MCF 10A (cell line): ENCODE measurements at regions not wholly inside any gene's neighbourhood (a gene's known extent, or its start where the extent isn't known, plus 50 kb on each side); places are given as distances from the start of the nearest gene placed in this dataset.

Source experiments
- BruUV-seq: library from RNA; stranded (reverse); fragments of 400-500 nt; replicated peaks from 2 replicates; lab custom pipeline; 2021; lab: Mats Ljungman, UMichigan
- CTCF ChIA-PET: fragments of 300-600 bp; sonication (Branson Sonifier 250); formaldehyde crosslinking; extraction: SDS; loops from one replicate; lab custom pipeline; 2021; ENCODE audit warnings: antibody characterized with exemption, inconsistent platforms; lab: Yijun Ruan, JAX
- POLR2A ChIA-PET: fragments of 300-600, 350-650 bp; sonication (Branson Sonifier 250); formaldehyde crosslinking; extraction: SDS; loops from one replicate; lab custom pipeline; 2020; ENCODE audit warnings: antibody characterized with exemption, inconsistent platforms; lab: Yijun Ruan, JAX
- DNase-seq: peaks from one replicate; pipeline ENCODE4 v3.0.0-alpha.2; 2018; ENCODE audit not compliant: unreplicated experiment
- H3K27ac Mint-ChIP-seq: one replicate; pipeline ENCODE4 v1.8.0; 2022; ENCODE audit warnings: mild to moderate bottlenecking, low read depth, mixed read lengths; ENCODE audit not compliant: unreplicated experiment
- H3K27me3 Mint-ChIP-seq: one replicate; pipeline ENCODE4 v1.8.0; 2022; ENCODE audit warnings: mixed read lengths; ENCODE audit not compliant: insufficient read depth, unreplicated experiment
- H3K36me3 Mint-ChIP-seq: one replicate; pipeline ENCODE4 v1.8.0; 2022; ENCODE audit warnings: mild to moderate bottlenecking, moderate library complexity, mixed read lengths; ENCODE audit not compliant: insufficient read depth, unreplicated experiment
- H3K4me1 Mint-ChIP-seq: one replicate; pipeline ENCODE4 v1.8.0; 2022; ENCODE audit warnings: mixed read lengths; ENCODE audit not compliant: insufficient read depth, unreplicated experiment
- H3K4me3 Mint-ChIP-seq: one replicate; pipeline ENCODE4 v1.8.0; 2022; ENCODE audit warnings: mild to moderate bottlenecking, moderate library complexity, mixed read lengths; ENCODE audit not compliant: unreplicated experiment
- H3K9me3 Mint-ChIP-seq: one replicate; pipeline ENCODE4 v1.8.0; 2022; ENCODE audit warnings: mixed read lengths; ENCODE audit not compliant: unreplicated experiment
- intact Hi-C: fragments of 100-400 bp; cut with micrococcal nuclease; formaldehyde crosslinking; loops from 2 replicates; pipeline ENCODE4 v1.14.1; 2022
- TF ChIP-seq, protein P1 (sequence below): fragments of 200-600 bp; IDR thresholded peaks from one replicate; pipeline ENCODE4 v1.8.0; 2022; ENCODE audit warnings: antibody characterized with exemption, mild to moderate bottlenecking; ENCODE audit not compliant: unreplicated experiment

DNA sequence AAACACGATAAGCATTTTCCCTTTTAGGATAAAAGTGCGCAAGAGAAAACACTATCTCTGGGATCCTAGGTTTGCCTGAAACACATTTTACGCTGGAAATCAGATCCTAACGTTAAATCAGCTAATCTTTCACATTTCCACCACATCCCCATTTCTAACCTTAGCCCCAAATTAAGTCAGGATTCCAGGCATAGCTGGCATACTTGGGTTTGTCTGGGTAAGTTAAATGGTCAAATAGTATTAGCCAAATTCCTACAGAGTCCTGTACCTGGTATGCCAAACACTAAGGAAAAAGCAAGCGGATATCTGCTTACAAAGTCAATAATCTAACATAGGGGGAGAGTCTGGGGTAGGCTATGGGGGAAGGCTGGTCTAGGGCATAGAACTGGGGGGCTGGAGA lies 557.4 kb upstream of the ZFHX3 start:
- no peak for DNase-seq
- intact Hi-C loops, result no loop called here
- Mint-ChIP-seq H3K27me3 (peaks cover 53% of the 10 kb centered on the region), H3K9me3 (no peaks in the 10 kb centered on the region), H3K27ac (no peak overlapping the region), H3K4me3 (no peak overlapping the region), H3K36me3 (no peaks in the 10 kb centered on the region), H3K4me1 (no peaks in the 10 kb centered on the region)
- no TSS peak for BruUV-seq
- ChIA-PET CTCF (interaction anchor here (0.6 kb wide), 3 partner anchors 8 to 273 kb away, joined by 3 read pairs; no protein-coding TSS in a partner anchor), POLR2A (no interaction called here)
- TF ChIP-seq, protein P1, sequence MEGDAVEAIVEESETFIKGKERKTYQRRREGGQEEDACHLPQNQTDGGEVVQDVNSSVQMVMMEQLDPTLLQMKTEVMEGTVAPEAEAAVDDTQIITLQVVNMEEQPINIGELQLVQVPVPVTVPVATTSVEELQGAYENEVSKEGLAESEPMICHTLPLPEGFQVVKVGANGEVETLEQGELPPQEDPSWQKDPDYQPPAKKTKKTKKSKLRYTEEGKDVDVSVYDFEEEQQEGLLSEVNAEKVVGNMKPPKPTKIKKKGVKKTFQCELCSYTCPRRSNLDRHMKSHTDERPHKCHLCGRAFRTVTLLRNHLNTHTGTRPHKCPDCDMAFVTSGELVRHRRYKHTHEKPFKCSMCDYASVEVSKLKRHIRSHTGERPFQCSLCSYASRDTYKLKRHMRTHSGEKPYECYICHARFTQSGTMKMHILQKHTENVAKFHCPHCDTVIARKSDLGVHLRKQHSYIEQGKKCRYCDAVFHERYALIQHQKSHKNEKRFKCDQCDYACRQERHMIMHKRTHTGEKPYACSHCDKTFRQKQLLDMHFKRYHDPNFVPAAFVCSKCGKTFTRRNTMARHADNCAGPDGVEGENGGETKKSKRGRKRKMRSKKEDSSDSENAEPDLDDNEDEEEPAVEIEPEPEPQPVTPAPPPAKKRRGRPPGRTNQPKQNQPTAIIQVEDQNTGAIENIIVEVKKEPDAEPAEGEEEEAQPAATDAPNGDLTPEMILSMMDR, result no peak

DNA sequence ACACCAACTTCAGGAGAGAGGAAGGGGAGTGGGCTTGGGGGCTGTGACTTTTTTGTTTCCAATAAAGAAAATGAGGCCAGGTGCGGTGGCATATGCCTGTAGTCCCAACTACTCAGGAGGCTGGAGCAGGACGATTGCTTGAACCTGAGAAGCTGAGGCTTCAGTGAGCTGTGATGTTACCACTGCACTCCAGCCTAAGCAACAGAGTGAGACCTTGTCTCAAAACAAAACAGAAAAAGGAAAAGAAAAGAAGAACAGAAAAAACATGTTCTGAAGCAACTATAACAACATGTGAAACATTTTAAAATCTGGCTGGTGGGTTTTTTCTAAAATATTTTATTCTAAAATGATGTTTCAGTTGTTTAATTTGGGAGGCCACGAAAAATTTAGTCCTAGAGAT lies 554.0 kb upstream of the ZFHX3 start:
- peaks cover 19% of the 10 kb centered on the region for H3K27me3 Mint-ChIP-seq
- H3K4me1 Mint-ChIP-seq, result no peaks in the 10 kb centered on the region
- no TSS peak for BruUV-seq
- H3K4me3 Mint-ChIP-seq, result no peak overlapping the region
- DNase-seq, result no peak
- ChIA-PET POLR2A (no interaction called here), CTCF (interaction anchor here (1.3 kb wide), 1 partner anchor 277 kb away, joined by 4 read pairs; no protein-coding TSS in a partner anchor)
- TF ChIP-seq, protein P1, result no peak
- H3K27ac Mint-ChIP-seq, result no peak overlapping the region
- intact Hi-C loops, result no loop called here
- H3K9me3 Mint-ChIP-seq, result no peaks in the 10 kb centered on the region
- H3K36me3 Mint-ChIP-seq, result no peaks in the 10 kb centered on the region

DNA sequence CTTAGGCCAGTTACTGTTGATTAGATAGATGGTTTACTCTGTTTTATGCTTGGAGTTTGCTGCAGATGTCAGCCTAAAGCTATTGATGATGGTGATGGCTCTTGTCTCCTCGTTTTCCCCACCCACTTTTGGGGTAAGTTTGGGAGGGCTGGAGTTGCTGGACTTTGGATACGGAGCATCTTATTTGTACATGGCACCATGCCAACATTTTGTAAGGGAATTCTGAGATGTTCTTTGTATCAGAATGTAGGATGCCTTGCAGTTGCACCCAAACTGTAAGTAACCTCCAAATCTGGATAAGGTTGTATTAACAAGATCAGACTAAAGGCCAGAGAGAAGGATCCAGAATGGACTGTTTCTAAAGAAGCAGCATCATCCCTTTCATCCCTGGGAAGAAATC lies 551.9 kb upstream of the ZFHX3 start:
- ChIA-PET CTCF (interaction anchor here (0.6 kb wide), 1 partner anchor 358 kb away, joined by 5 read pairs; no protein-coding TSS in a partner anchor), POLR2A (no interaction called here)
- Mint-ChIP-seq H3K4me1 (no peaks in the 10 kb centered on the region), H3K9me3 (no peaks in the 10 kb centered on the region), H3K36me3 (no peaks in the 10 kb centered on the region), H3K27ac (no peak overlapping the region), H3K4me3 (no peak overlapping the region), H3K27me3 (peaks cover 13% of the 10 kb centered on the region)
- TF ChIP-seq, protein P1, result no peak
- intact Hi-C loops, result no loop called here
- DNase-seq, result no peak
- no TSS peak for BruUV-seq

GRCh38 chr16:73599351-73599750 lies 551.4 kb upstream of the ZFHX3 start:
- ChIA-PET POLR2A (no interaction called here), CTCF (interaction anchor here (0.6 to 0.7 kb wide), 2 partner anchors 32 to 358 kb away, joined by 5 to 6 read pairs; no protein-coding TSS in a partner anchor)
- H3K27me3 Mint-ChIP-seq, result peaks cover 13% of the 10 kb centered on the region
- no peaks in the 10 kb centered on the region for H3K36me3 Mint-ChIP-seq
- no peaks in the 10 kb centered on the region for H3K9me3 Mint-ChIP-seq
- no peak for DNase-seq
- TF ChIP-seq, protein P1, result no peak
- no peak overlapping the region for H3K27ac Mint-ChIP-seq
- no peaks in the 10 kb centered on the region for H3K4me1 Mint-ChIP-seq
- intact Hi-C loops, result no loop called here
- BruUV-seq, result no TSS peak
- no peak overlapping the region for H3K4me3 Mint-ChIP-seq
